ENCODE measurements at regions not wholly inside any gene's neighbourhood (a gene's known extent, or its start where the extent isn't known, plus 50 kb on each side); places are given as distances from the start of the nearest gene placed in this dataset.
A peak's percentile ranks its signal among the peaks of the same experiment; 100 is the strongest.

DNA sequence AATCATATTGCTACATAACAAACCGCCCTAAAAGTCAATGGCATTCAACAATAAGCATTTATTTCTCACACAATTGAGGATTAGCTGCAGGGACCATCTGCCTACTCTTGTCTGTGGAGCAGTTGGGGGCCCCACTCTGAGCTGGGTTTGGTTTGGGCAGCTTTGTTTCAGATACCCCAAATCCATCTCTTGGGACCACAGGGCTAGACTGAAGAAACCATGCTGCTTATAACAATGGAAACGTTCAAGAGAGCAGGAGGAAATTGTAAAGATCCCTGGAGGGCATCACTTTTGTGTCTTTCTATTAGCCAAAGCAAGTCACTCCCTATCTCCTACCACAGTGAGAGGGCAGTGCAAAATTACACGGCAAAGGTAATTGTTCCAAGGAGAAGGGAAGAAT is 146.5 kb upstream of the MGAT5 start:
- Mint-ChIP-seq H3K4me1 (peaks cover 6 to 13% (median 8%) of the 10 kb centered on the region in 4 donors), H3K27ac (peak overlapping the region in 1 of 10 donors; percentile 38), H3K9me3 (peaks cover 0 to 5% (median 0%) of the 10 kb centered on the region in 9 donors), H3K4me3 (no peak overlapping the region), H3K36me3 (peaks cover 0 to 5% (median 0%) of the 10 kb centered on the region in 3 donors), H3K27me3 (no peaks in the 10 kb centered on the region)
- DNase-seq (no peak), ATAC-seq (no peak)
- POLR2A ChIA-PET: no interaction called here

GRCh38 chr2:134108113-134108512 is 145.8 kb upstream of the MGAT5 start:
- Mint-ChIP-seq H3K9me3 (peaks cover 0 to 5% (median 0%) of the 10 kb centered on the region in 9 donors), H3K4me3 (no peak overlapping the region), H3K27ac (no peak overlapping the region), H3K36me3 (peaks cover 0 to 5% (median 0%) of the 10 kb centered on the region in 3 donors), H3K4me1 (peaks cover 6 to 13% (median 8%) of the 10 kb centered on the region in 4 donors), H3K27me3 (peaks cover 0 to 1% (median 0%) of the 10 kb centered on the region in 5 donors)
- DNase-seq (no peak), ATAC-seq (no peak)
- POLR2A ChIA-PET: no interaction called here

DNA sequence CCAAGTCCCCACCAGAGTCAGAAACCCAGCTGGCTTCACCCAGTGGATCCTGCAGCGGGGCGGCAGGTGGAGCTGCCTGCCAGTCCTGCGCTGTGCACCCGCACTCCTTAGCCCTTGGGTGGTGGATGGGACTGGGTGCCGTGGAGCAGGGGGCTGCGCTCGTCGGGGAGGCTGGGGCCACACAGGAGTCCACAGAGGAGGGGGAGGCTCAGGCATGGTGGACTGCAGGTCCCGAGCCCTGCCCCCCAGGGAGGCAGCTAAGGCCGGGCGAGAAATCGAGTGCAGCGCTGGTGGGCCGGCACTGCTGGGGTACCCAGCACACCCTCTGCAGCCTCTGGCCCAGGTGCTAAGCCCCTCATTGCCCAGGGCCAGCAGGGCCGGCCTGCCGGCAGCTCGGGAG is 144.6 kb upstream of the MGAT5 start:
- H3K4me3 Mint-ChIP-seq: no peak overlapping the region
- no peak for DNase-seq
- no peak for ATAC-seq
- H3K36me3 Mint-ChIP-seq: peaks cover 0 to 5% (median 0%) of the 10 kb centered on the region in 3 donors
- peaks cover 5 to 9% (median 7%) of the 10 kb centered on the region in 4 donors for H3K4me1 Mint-ChIP-seq
- POLR2A ChIA-PET: no interaction called here
- peaks cover 0 to 5% (median 0%) of the 10 kb centered on the region in 9 donors for H3K9me3 Mint-ChIP-seq
- H3K27me3 Mint-ChIP-seq: peaks cover 0 to 4% (median 0%) of the 10 kb centered on the region in 5 donors
- H3K27ac Mint-ChIP-seq: no peak overlapping the region

DNA sequence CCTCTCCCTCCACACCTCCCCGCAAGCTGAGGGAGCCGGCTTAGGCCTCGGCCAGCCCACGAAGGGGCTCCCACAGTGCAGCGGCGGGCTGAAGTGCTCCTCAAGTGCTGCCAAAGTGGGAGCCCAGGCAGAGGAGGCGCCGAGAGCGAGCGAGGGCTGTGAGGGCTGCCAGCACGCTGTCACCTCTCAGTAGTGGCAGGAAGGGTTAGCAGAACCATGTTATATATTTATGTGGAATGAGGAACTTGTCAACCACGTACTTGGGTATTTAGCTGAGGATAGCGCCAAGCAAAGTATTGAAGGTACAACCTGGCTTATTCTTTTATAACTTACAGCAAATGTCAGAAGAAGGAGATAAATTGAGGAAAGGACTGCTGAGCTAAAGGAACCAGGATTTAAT is 144.1 kb upstream of the MGAT5 start:
- ATAC-seq (no peak), DNase-seq (no peak)
- peaks cover 2 to 4% (median 3%) of the 10 kb centered on the region in 4 donors for H3K4me1 Mint-ChIP-seq

DNA sequence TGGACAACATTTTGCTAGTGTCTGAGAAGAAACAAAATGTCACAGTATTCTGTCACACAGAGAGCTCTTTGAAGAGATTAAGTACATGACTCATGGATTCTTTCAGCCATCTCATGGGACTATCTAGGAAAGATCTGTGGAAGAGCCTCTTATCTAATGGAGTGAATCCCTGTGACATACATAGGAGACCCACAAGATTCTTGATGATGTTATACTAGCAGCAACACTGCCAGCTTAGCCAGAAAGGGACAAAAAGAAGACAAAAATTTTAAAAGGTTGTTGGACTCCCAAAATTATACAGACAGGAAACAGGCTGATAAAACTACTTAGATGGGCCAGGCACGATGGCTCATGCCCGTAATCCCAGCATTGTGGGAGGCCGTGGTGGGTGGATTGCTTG is 143.3 kb upstream of the MGAT5 start:
- peaks cover 0 to 5% (median 0%) of the 10 kb centered on the region in 3 donors for H3K36me3 Mint-ChIP-seq
- peaks cover 0 to 4% (median 0%) of the 10 kb centered on the region in 5 donors for H3K27me3 Mint-ChIP-seq
- ATAC-seq (no peak), DNase-seq (no peak)
- no peak overlapping the region for H3K4me3 Mint-ChIP-seq
- peaks cover 0 to 4% (median 0%) of the 10 kb centered on the region in 9 donors for H3K9me3 Mint-ChIP-seq
- no peak overlapping the region for H3K27ac Mint-ChIP-seq
- no peaks in the 10 kb centered on the region for H3K4me1 Mint-ChIP-seq
- POLR2A ChIA-PET: no interaction called here

More for the DNA sequence above, 144.1 kb upstream of the MGAT5 start:
- peaks cover 0 to 4% (median 0%) of the 10 kb centered on the region in 9 donors for H3K9me3 Mint-ChIP-seq
- H3K27me3 Mint-ChIP-seq: peaks cover 0 to 4% (median 0%) of the 10 kb centered on the region in 5 donors
- POLR2A ChIA-PET: no interaction called here
- no peak overlapping the region for H3K27ac Mint-ChIP-seq
- peaks cover 0 to 5% (median 0%) of the 10 kb centered on the region in 3 donors for H3K36me3 Mint-ChIP-seq
- H3K4me3 Mint-ChIP-seq: no peak overlapping the region

DNA sequence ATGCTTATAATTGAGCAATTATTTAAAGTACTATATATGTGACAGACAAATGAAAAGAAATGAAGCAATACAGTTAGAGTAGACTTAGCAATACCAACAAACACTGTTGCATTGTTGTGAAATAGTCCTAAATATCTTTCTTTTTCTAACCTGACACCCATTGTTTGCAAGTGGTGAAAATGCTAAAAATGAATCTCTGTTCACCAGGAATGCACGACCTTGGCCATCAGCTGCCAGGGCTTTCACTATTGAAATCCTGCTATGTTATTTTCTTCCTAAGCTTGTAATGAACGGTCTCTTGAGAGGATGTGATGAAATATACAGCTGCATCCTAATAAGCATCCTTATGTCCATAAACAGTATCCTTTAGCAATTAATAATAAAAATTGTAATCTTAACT is 136.2 kb upstream of the MGAT5 start:
- no peak for ATAC-seq

DNA sequence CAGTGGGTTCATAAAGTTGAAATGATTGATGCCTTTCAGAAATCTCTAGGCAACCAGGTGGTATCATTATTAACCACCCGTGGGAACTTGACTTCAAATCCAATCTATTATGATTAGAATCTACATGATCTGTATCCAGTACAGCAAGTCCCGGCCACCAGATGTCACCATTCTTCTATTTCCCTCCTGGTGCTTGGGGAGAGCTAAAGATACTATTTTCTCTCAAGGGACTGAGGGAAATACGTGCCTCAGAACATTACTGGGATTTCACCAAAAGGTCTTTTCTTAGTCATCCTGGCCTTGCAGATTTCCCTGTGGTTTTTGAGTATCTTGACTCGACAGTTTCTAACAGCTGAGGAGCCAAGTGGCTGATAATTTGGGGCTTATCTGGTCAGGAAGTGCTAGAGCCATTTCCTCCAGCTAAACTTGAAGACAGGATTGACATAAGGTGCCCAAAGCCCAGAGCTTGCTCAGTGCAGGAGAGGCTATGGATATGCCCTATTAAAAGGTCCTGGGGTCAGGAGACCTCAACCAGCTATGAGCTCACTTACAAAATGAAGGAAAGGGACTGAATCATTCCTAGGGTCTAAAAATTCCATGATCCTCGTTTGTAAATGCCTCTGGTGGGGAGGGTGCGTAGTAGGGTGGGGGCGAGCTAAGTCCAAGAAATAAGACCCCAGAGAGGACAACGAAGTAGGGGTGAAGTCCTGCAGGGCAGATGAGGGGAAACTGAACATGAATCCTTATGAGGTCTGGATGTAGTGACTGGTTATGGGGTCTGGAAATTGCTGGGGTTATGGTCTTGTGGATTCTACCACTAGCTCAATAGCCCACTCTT is 135.4 kb upstream of the MGAT5 start:
- ATAC-seq: peak; percentile 34 to 38
- DNase-seq: peak; percentile 55 to 92 (median 80)
- no peaks in the 10 kb centered on the region for H3K9me3 Mint-ChIP-seq
- peak overlapping the region; percentile 96 to 100 (median 99) for H3K4me3 Mint-ChIP-seq
- POLR2A ChIA-PET: interaction anchor here (0.5 to 4.1 kb wide), 11 partner anchors 61 to 333 kb away, joined by 3 to 29 read pairs (median 6); no protein-coding TSS in a partner anchor
- no peaks in the 10 kb centered on the region for H3K36me3 Mint-ChIP-seq
- H3K27ac Mint-ChIP-seq: peak overlapping the region in 7 of 10 donors; percentile 11 to 95 (median 25)
- peaks cover 23 to 40% (median 36%) of the 10 kb centered on the region in 4 donors for H3K4me1 Mint-ChIP-seq
- H3K27me3 Mint-ChIP-seq: peaks cover 0 to 4% (median 0%) of the 10 kb centered on the region in 5 donors

More for the DNA sequence above, 136.2 kb upstream of the MGAT5 start:
- no peaks in the 10 kb centered on the region for H3K9me3 Mint-ChIP-seq
- H3K27me3 Mint-ChIP-seq: peaks cover 0 to 7% (median 0%) of the 10 kb centered on the region in 5 donors
- H3K36me3 Mint-ChIP-seq: no peaks in the 10 kb centered on the region
- DNase-seq: no peak
- H3K27ac Mint-ChIP-seq: no peak overlapping the region
- H3K4me3 Mint-ChIP-seq: no peak overlapping the region
- H3K4me1 Mint-ChIP-seq: peaks cover 18 to 32% (median 28%) of the 10 kb centered on the region in 4 donors
- POLR2A ChIA-PET: interaction anchor here (1.4 to 4.1 kb wide), 5 partner anchors 62 to 295 kb away, joined by 5 to 29 read pairs (median 19); no protein-coding TSS in a partner anchor

- Mint-ChIP-seq H3K27ac (peak overlapping the region; percentile 89 to 99 (median 97)), H3K9me3 (no peaks in the 10 kb centered on the region), H3K27me3 (peaks cover 0 to 4% (median 0%) of the 10 kb centered on the region in 5 donors), H3K4me3 (peak overlapping the region; percentile 96 to 100 (median 99)), H3K36me3 (no peaks in the 10 kb centered on the region), H3K4me1 (peaks cover 26 to 48% (median 44%) of the 10 kb centered on the region in 4 donors)
- ATAC-seq (peak in 1 of 2 donors; percentile 4), DNase-seq (no peak)
- POLR2A ChIA-PET: interaction anchor here (0.5 to 4.1 kb wide), 15 partner anchors 63 to 293 kb away, joined by 3 to 29 read pairs (median 6); no protein-coding TSS in a partner anchor
Measured at GRCh38 chr2:134119117-134119712, 134.7 kb upstream of the MGAT5 start.

DNA sequence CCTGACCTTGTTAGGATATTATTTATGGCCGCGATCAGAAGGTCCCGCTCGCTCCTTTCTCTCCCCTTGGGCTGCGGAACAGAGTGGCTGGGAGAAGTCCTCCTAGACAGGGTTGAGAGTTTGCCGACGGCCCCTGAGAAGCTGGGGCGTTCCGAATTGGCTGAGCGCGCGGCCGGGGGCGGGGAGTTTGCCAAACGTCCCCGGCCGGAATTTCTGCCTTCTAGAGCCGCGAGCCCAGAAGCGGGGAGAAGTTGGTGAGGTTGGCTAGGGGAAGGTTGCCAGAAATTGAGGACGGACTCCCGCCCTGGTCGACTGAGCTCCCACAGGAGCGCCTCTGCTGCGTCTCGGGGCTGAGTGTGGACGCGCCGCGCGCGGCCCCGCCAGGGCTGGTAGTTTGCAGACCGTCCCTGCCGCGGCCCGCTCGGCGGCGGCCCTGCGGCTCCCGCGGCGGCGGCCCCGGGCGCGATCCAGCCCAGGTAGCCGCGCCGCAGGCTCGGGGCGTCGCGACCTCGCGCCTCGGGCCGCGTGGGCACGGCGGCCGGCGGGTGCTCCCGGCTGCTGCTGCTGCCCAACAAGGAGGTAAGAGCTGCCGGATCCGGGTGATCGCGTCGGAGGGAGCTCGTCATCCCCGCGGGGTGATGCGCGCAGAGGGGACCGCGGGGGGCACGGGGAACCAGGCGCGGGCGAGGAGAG is 134.0 kb upstream of the MGAT5 start:
- POLR2A ChIA-PET: interaction anchor here (0.7 to 4.1 kb wide), 15 partner anchors 62 to 798 kb away, joined by 3 to 29 read pairs (median 5); partner anchors contain the start of gene CCNT2
- Mint-ChIP-seq H3K4me3 (peak overlapping the region; percentile 96 to 100 (median 99)), H3K27ac (peak overlapping the region; percentile 89 to 99 (median 97)), H3K9me3 (no peaks in the 10 kb centered on the region), H3K36me3 (no peaks in the 10 kb centered on the region), H3K4me1 (peaks cover 29 to 54% (median 49%) of the 10 kb centered on the region in 4 donors), H3K27me3 (peaks cover 0 to 4% (median 0%) of the 10 kb centered on the region in 5 donors)
- peak; percentile 58 to 59 for ATAC-seq
- peak; percentile 65 to 84 (median 76) for DNase-seq

DNA sequence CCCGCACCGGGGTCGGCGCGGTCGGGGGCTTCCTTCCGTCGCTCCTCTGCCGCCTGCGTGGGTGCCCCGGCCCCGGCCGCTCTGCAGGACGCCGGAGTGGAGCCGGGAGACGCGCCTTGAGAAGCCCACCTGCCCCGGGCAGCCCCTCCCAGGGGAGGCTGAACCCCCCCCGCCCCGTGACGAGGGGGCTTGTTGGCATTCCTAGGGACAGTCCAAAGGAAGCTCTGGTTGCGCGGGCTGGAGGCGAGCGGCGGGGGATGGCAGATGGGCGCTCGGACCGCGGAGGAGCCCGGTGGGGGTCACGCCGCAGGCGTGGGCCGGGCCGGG is 133.5 kb upstream of the MGAT5 start:
- Mint-ChIP-seq H3K4me1 (peaks cover 31 to 59% (median 54%) of the 10 kb centered on the region in 4 donors), H3K9me3 (no peaks in the 10 kb centered on the region), H3K36me3 (no peaks in the 10 kb centered on the region), H3K27me3 (peaks cover 0 to 4% (median 0%) of the 10 kb centered on the region in 5 donors), H3K27ac (peak overlapping the region in 2 of 10 donors; percentile 67 to 79), H3K4me3 (peak overlapping the region; percentile 18 to 97 (median 70))
- ATAC-seq: no peak
- POLR2A ChIA-PET: interaction anchor here (0.7 to 4.1 kb wide), 17 partner anchors 62 to 798 kb away, joined by 3 to 29 read pairs (median 5); partner anchors contain the start of gene CCNT2
- DNase-seq: peak in 1 of 10 donors; percentile 65

GRCh38 chr2:134120733-134121630 is 132.9 kb upstream of the MGAT5 start:
- H3K27ac Mint-ChIP-seq: peak overlapping the region; percentile 28 to 94 (median 86)
- H3K4me1 Mint-ChIP-seq: peaks cover 34 to 65% (median 60%) of the 10 kb centered on the region in 4 donors
- DNase-seq (peak; percentile 50 to 81 (median 60)), ATAC-seq (peak; percentile 72 to 73)
- peak overlapping the region; percentile 76 to 97 (median 86) for H3K4me3 Mint-ChIP-seq
- H3K27me3 Mint-ChIP-seq: peaks cover 0 to 4% (median 0%) of the 10 kb centered on the region in 5 donors
- POLR2A ChIA-PET: interaction anchor here (0.9 to 4.1 kb wide), 17 partner anchors 61 to 1410 kb away, joined by 3 to 29 read pairs (median 5); partner anchors contain the start of genes CCNT2, R3HDM1 and ZRANB3
- H3K36me3 Mint-ChIP-seq: no peaks in the 10 kb centered on the region
- no peaks in the 10 kb centered on the region for H3K9me3 Mint-ChIP-seq
